ENCODE measurements at regions not wholly inside any gene's neighbourhood (a gene's known extent, or its start where the extent isn't known, plus 50 kb on each side); places are given as distances from the start of the nearest gene placed in this dataset.

GRCh38 chr6:164016056-164016455 is 601.5 kb downstream of the QKI start:
- TF ChIP-seq POLR2AphosphoS5 (IDR thresholded peaks at IDR 0.05) (no peak), CTCF (IDR thresholded peaks at IDR 0.05) (no peak), POLR2A (IDR thresholded peaks at IDR 0.05) (no peak), EP300 (IDR thresholded peaks at IDR 0.05; ENCODE audit: low read depth) (no peak)
- WGBS, 2 donors (ENCODE audit: low coverage in 1 of 2), result 82 to 85% methylated on average over 6 of the region's 6 CpGs
- Histone ChIP-seq H3K4me3 (no peak overlapping the region), H3K4me1 (no peaks in the 10 kb centered on the region), H3K9me3 (no peaks in the 10 kb centered on the region), H3K27ac (no peak overlapping the region), H3K27me3 (no peaks in the 10 kb centered on the region), H3K36me3 (no peaks in the 10 kb centered on the region)
- in situ Hi-C loops (cut with MboI; ENCODE audit: low pct_ligation_motif_present in 1 of 4, low pct_unique_long_range_greater_than_20kb in 1 of 4, low sequenced_read_pairs in 3 of 4), result no loop called here
- intact Hi-C loops (cut with DNase I; ENCODE audit: low total_unique reads), result no loop called here
- DNase-seq, result no peak

- Histone ChIP-seq H3K36me3 (no peaks in the 10 kb centered on the region), H3K4me3 (no peak overlapping the region), H3K9me3 (no peaks in the 10 kb centered on the region), H3K4me1 (no peaks in the 10 kb centered on the region), H3K27ac (no peak overlapping the region), H3K27me3 (no peaks in the 10 kb centered on the region)
- in situ Hi-C loops (cut with MboI; ENCODE audit: low pct_ligation_motif_present in 1 of 4, low pct_unique_long_range_greater_than_20kb in 1 of 4, low sequenced_read_pairs in 3 of 4), result no loop called here
- intact Hi-C loops (cut with DNase I; ENCODE audit: low total_unique reads), result no loop called here
- DNase-seq, result no peak
- WGBS, 2 donors (ENCODE audit: low coverage in 1 of 2), result 74 to 80% methylated on average over 4 of the region's 4 CpGs
- no peak for TF ChIP-seq POLR2AphosphoS5 (IDR thresholded peaks at IDR 0.05)
- TF ChIP-seq CTCF (IDR thresholded peaks at IDR 0.05), result no peak
- TF ChIP-seq EP300 (IDR thresholded peaks at IDR 0.05; ENCODE audit: low read depth), result no peak
- no peak for TF ChIP-seq POLR2A (IDR thresholded peaks at IDR 0.05)
Observed at GRCh38 chr6:164015088-164015484, 600.6 kb downstream of the QKI start.

GRCh38 chr6:164014346-164015087 is 600.0 kb downstream of the QKI start:
- in situ Hi-C loops (cut with MboI; ENCODE audit: low pct_ligation_motif_present in 1 of 4, low pct_unique_long_range_greater_than_20kb in 1 of 4, low sequenced_read_pairs in 3 of 4) (no loop called here), intact Hi-C loops (cut with DNase I; ENCODE audit: low total_unique reads) (no loop called here)
- Histone ChIP-seq H3K4me3 (no peak overlapping the region), H3K27me3 (no peaks in the 10 kb centered on the region), H3K36me3 (no peaks in the 10 kb centered on the region), H3K9me3 (no peaks in the 10 kb centered on the region), H3K27ac (no peak overlapping the region), H3K4me1 (no peaks in the 10 kb centered on the region)
- DNase-seq, result no peak
- 78 to 81% methylated on average over 8 to 11 of the region's 11 CpGs for WGBS, 2 donors (ENCODE audit: low coverage in 1 of 2)
- TF ChIP-seq POLR2AphosphoS5 (IDR thresholded peaks at IDR 0.05) (no peak), CTCF (IDR thresholded peaks at IDR 0.05) (no peak), POLR2A (IDR thresholded peaks at IDR 0.05) (no peak), EP300 (IDR thresholded peaks at IDR 0.05; ENCODE audit: low read depth) (no peak)

- no peak for TF ChIP-seq EP300 (IDR thresholded peaks at IDR 0.05; ENCODE audit: low read depth)
- no peak for TF ChIP-seq POLR2A (IDR thresholded peaks at IDR 0.05)
- no peak for TF ChIP-seq CTCF (IDR thresholded peaks at IDR 0.05)
- TF ChIP-seq POLR2AphosphoS5 (IDR thresholded peaks at IDR 0.05), result no peak
- Histone ChIP-seq H3K27me3 (no peaks in the 10 kb centered on the region), H3K4me1 (no peaks in the 10 kb centered on the region), H3K27ac (no peak overlapping the region), H3K4me3 (no peak overlapping the region), H3K36me3 (no peaks in the 10 kb centered on the region), H3K9me3 (no peaks in the 10 kb centered on the region)
- intact Hi-C loops (cut with DNase I; ENCODE audit: low total_unique reads), result no loop called here
- in situ Hi-C loops (cut with MboI; ENCODE audit: low pct_ligation_motif_present in 1 of 4, low pct_unique_long_range_greater_than_20kb in 1 of 4, low sequenced_read_pairs in 3 of 4), result no loop called here
- no peak for DNase-seq
- WGBS, 2 donors (ENCODE audit: low coverage in 1 of 2), result 89% methylated on average over 5 of the region's 5 CpGs
Observed at GRCh38 chr6:164013480-164014208, 599.1 kb downstream of the QKI start.
